Activated B cell treated with CpG ODN at 0.5 μM for 24 hours (primary cell): ENCODE measurements at regions not wholly inside any gene's neighbourhood (a gene's known extent, or its start where the extent isn't known, plus 50 kb on each side); places are given as distances from the start of the nearest gene placed in this dataset.

ENCODE experiments used
- ATAC-seq: fragments of 200-7000 bp; cut with Tn5 transposase; one replicate; pipeline ENCODE4 v1.10.0; 2021; ENCODE audit warnings: low read depth, mild to moderate bottlenecking, moderate library complexity
- CTCF ChIA-PET: fragments of 350-600 bp; sonication (Branson Sonifier 250); formaldehyde crosslinking; loops from one replicate; lab custom pipeline; 2021; ENCODE audit warnings: antibody characterized with exemption; lab: Charles Lee
- POLR2A ChIA-PET: fragments of 350-600 bp; sonication (Branson Sonifier 250); formaldehyde crosslinking; loops from one replicate; lab custom pipeline; 2021; ENCODE audit warnings: antibody characterized with exemption; lab: Charles Lee
- DNase-seq: peaks from one replicate; pipeline ENCODE4 v3.0.0; 2022
- H3K27ac Mint-ChIP-seq: one replicate; pipeline ENCODE4 v1.8.0; 2020; ENCODE audit warnings: mixed read lengths
- H3K27me3 Mint-ChIP-seq: one replicate; pipeline ENCODE4 v1.8.0; 2021; ENCODE audit warnings: mixed read lengths
- H3K36me3 Mint-ChIP-seq: one replicate; pipeline ENCODE4 v1.8.0; 2021; ENCODE audit warnings: low read depth, mixed read lengths
- H3K4me1 Mint-ChIP-seq: one replicate; pipeline ENCODE4 v1.8.0; 2021; ENCODE audit warnings: mixed read lengths
- H3K4me3 Mint-ChIP-seq: one replicate; pipeline ENCODE4 v1.8.0; 2020; ENCODE audit warnings: mild to moderate bottlenecking, mixed read lengths
- H3K9me3 Mint-ChIP-seq: one replicate; pipeline ENCODE4 v1.8.0; 2020; ENCODE audit warnings: mixed read lengths
- CTCF ChIP-seq: fragments of 200-600 bp; IDR thresholded peaks from one replicate; pipeline ENCODE4 v1.8.0; 2022; ENCODE audit warnings: antibody characterized with exemption, mild to moderate bottlenecking
- intact Hi-C: fragments of 100-400 bp; cut with micrococcal nuclease; formaldehyde crosslinking; loops from one replicate; pipeline ENCODE4 v1.15.1; 2024

GRCh38 chr5:82794876-82795275, 282.3 kb downstream of the TMEM167A start:
- H3K36me3 Mint-ChIP-seq = no peaks in the 10 kb centered on the region
- DNase-seq (no peak), ATAC-seq (no peak)
- no peak overlapping the region for H3K4me3 Mint-ChIP-seq
- no peaks in the 10 kb centered on the region for H3K9me3 Mint-ChIP-seq
- no peak for TF ChIP-seq CTCF
- ChIA-PET CTCF (no interaction called here), POLR2A (no interaction called here)
- no peaks in the 10 kb centered on the region for H3K4me1 Mint-ChIP-seq
- no peaks in the 10 kb centered on the region for H3K27me3 Mint-ChIP-seq
- H3K27ac Mint-ChIP-seq = no peak overlapping the region
- intact Hi-C loops = no loop called here

GRCh38 chr5:82793808-82794419, 283.3 kb downstream of the TMEM167A start:
- TF ChIP-seq CTCF = no peak
- Mint-ChIP-seq H3K36me3 (no peaks in the 10 kb centered on the region), H3K27me3 (no peaks in the 10 kb centered on the region), H3K9me3 (no peaks in the 10 kb centered on the region), H3K27ac (no peak overlapping the region), H3K4me1 (no peaks in the 10 kb centered on the region), H3K4me3 (no peak overlapping the region)
- ChIA-PET POLR2A (no interaction called here), CTCF (no interaction called here)
- ATAC-seq (no peak), DNase-seq (no peak)
- intact Hi-C loops = no loop called here

GRCh38 chr5:82792096-82792495, 285.1 kb downstream of the TMEM167A start:
- intact Hi-C loops = no loop called here
- H3K36me3 Mint-ChIP-seq = no peaks in the 10 kb centered on the region
- ATAC-seq (no peak), DNase-seq (no peak)
- H3K4me3 Mint-ChIP-seq = no peak overlapping the region
- no peak overlapping the region for H3K27ac Mint-ChIP-seq
- H3K9me3 Mint-ChIP-seq = no peaks in the 10 kb centered on the region
- H3K27me3 Mint-ChIP-seq = no peaks in the 10 kb centered on the region
- TF ChIP-seq CTCF = no peak
- CTCF ChIA-PET = no interaction called here
- POLR2A ChIA-PET = no interaction called here
- no peaks in the 10 kb centered on the region for H3K4me1 Mint-ChIP-seq

GRCh38 chr5:82789095-82789494, 288.1 kb downstream of the TMEM167A start:
- H3K36me3 Mint-ChIP-seq = no peaks in the 10 kb centered on the region
- TF ChIP-seq CTCF = no peak
- no peak overlapping the region for H3K4me3 Mint-ChIP-seq
- no peak overlapping the region for H3K27ac Mint-ChIP-seq
- H3K9me3 Mint-ChIP-seq = no peaks in the 10 kb centered on the region
- intact Hi-C loops = no loop called here
- ATAC-seq (no peak), DNase-seq (no peak)
- H3K4me1 Mint-ChIP-seq = no peaks in the 10 kb centered on the region
- no peaks in the 10 kb centered on the region for H3K27me3 Mint-ChIP-seq
- CTCF ChIA-PET = no interaction called here
- POLR2A ChIA-PET = no interaction called here

- H3K36me3 Mint-ChIP-seq = no peaks in the 10 kb centered on the region
- no peak overlapping the region for H3K27ac Mint-ChIP-seq
- ATAC-seq = no peak
- CTCF ChIA-PET = no interaction called here
- no peak overlapping the region for H3K4me3 Mint-ChIP-seq
- H3K9me3 Mint-ChIP-seq = no peaks in the 10 kb centered on the region
- DNase-seq = no peak
- H3K27me3 Mint-ChIP-seq = no peaks in the 10 kb centered on the region
- no peaks in the 10 kb centered on the region for H3K4me1 Mint-ChIP-seq
- no peak for TF ChIP-seq CTCF
- POLR2A ChIA-PET = no interaction called here
- intact Hi-C loops = no loop called here
These were observed 290.4 kb downstream of the TMEM167A start for GRCh38 chr5:82786748-82787147.
